Heart left ventricle (tissue), 16 donors: ENCODE measurements at regions not wholly inside any gene's neighbourhood (a gene's known extent, or its start where the extent isn't known, plus 50 kb on each side); places are given as distances from the start of the nearest gene placed in this dataset.

Experiments
- ATAC-seq, 4 donors: fragments of 200-7000 bp; cut with Tn5 transposase; one replicate each; pipeline ENCODE4 v1.9.1; 2020 to 2022; ENCODE audit warnings: moderate library complexity in 4 of 4, mild to moderate bottlenecking in 3 of 4, moderate number of reproducible peaks in 1 of 4
- DNase-seq, 5 donors: peaks; one replicate each; pipeline ENCODE4 v3.0.0-alpha.2; 2020
- H3K27ac ChIP-seq, 12 donors: fragments of 200-600 bp; sonication (generic) in 4 of 12; one replicate each; pipeline versions ENCODE4 v1.5.0 to v1.8.0; 2016 to 2022; ENCODE audit warnings: mild to moderate bottlenecking in 2 of 12
- H3K27me3 ChIP-seq, 9 donors: fragments of 200-600 bp; sonication (generic) in 2 of 9; one replicate each; pipeline versions ENCODE4 v1.5.1 to v1.8.0; 2016 to 2022; ENCODE audit warnings: mild to moderate bottlenecking in 3 of 9
- H3K36me3 ChIP-seq, 9 donors: fragments of 200-600 bp; sonication (generic) in 2 of 9; one replicate each; pipeline versions ENCODE4 v1.5.0 to v1.8.0; 2018 to 2022; ENCODE audit warnings: mild to moderate bottlenecking in 2 of 9
- H3K4me1 ChIP-seq, 12 donors: fragments of 200-600 bp; sonication (generic) in 4 of 12; one replicate each; pipeline versions ENCODE4 v1.5.0 to v1.8.0; 2016 to 2022; ENCODE audit warnings: mild to moderate bottlenecking in 3 of 12
- H3K4me3 ChIP-seq, 12 donors: fragments of 200-600 bp; sonication (generic) in 4 of 12; one replicate each; pipeline versions ENCODE4 v1.5.0 to v1.8.0; 2017 to 2022; ENCODE audit warnings: mild to moderate bottlenecking in 9 of 12, moderate library complexity in 4 of 12
- H3K9me3 ChIP-seq, 12 donors: fragments of 200-600 bp; sonication (generic) in 4 of 12; one replicate each; pipeline versions ENCODE4 v1.5.0 to v1.8.0; 2016 to 2022; ENCODE audit warnings: mild to moderate bottlenecking in 1 of 12
- POLR2A ChIP-seq, 2 donors: fragments of 450-650 bp; IDR thresholded peaks; one replicate each; pipeline ENCODE4 v1.6.1; 2017; ENCODE audit warnings: antibody characterized with exemption in 2 of 2, mild to moderate bottlenecking in 2 of 2, moderate library complexity in 2 of 2
- WGBS, 4 donors: extraction: QIAGEN DNeasy Blood & Tissue Kit in 2 of 4; methylation state at CpG; one replicate each; pipeline versions ENCODE4 v1.1.5 to v1.1.7; 2013 to 2018; 5-methylcytosine and 5-hydroxymethylcytosine counted together
- intact Hi-C, 10 donors: fragments of 100-400 bp; cut with DNase I; formaldehyde crosslinking; loops; one replicate each; pipeline versions ENCODE4 v1.11.1 to v1.14.2; 2022
- TF ChIP-seq, protein P1 (sequence below), 12 donors: fragments of 200-600 bp; sonication (generic) in 4 of 12; IDR thresholded peaks; one replicate each; pipeline versions ENCODE4 v1.5.0 to v1.8.0; 2018 to 2022; ENCODE audit warnings: antibody characterized with exemption in 12 of 12, mild to moderate bottlenecking in 5 of 12
- donor health status: ischemic (EF 13 %, LVEDD 7.1; RV severe dilation, severe dysfunction).
- donor health status: healthy with polysubstance abuse.
- donor health status: DM: no; HTN: yes; CAD: no.
- donor health status: DM: no; HTN: no; CAD: no.
- donor health status: ischemic (EF 25% LVEDD 6.9; RV normal size, moderate dysfunction).
- donor health status: ischemic (EF 25% LVEDD 5.7; RV mildly dilated, moderate dysfunction).
- donor health status: healthy.
- donor health status: DM: yes; HTN: yes; CAD: no.
- donor health status: ischemic (EF 35%, LVEDD 5.7; RV mildly dilated, moderate dysfunction).
- donor health status: nonischemic (EF 11% LVEDD 7.7; RV severe dilation, severe dysfunction).
- donor health status: DM: yes; HTN: yes; CAD: no.
- donor health status: PGD.
- donor health status: ischemic (EF 29% LVEDD 5.4; RV normal size, mild dysfunction).
- donor health status: nonischemic (EF 23%, LVEDD 6.1; RV moderate dilation, normal function).

DNA sequence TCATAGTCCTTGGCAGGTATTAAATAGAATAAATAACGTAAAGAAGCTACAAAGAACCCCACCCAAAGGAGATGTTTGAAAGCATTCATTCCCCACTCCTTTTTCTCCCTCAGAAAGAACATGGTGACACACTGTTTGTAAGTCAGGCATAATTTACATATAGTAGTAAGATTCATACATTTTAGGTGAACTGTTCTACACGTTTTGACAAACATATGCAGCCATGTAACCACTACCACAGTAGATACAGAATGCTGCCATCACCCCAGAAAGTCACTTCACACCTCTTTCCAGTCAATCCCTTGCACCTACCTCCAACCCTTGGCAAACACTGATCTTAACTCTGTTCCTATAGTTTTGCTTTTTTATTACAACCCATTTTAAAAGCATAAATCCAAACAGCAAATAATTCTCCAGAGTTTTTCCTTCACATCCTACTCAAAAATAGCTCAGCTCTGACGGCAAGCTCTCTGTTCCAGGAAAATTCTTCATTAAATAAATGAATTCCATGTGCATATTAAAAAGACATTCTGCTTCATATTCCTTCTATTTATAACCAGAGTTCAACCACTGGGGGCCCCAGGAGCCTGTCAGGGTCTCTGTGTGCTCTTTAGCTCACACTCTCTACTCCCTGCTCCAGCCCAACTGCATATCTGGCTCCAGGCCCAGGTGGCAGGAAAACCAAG, 258.8 kb downstream of the PLPP3 start:
- Histone ChIP-seq H3K27ac (peak overlapping the region in 2 of 12 donors; percentile 15 to 38), H3K27me3 (no peaks in the 10 kb centered on the region), H3K4me3 (peak overlapping the region in 1 of 12 donors; percentile 1), H3K36me3 (no peaks in the 10 kb centered on the region), H3K4me1 (peaks cover 0 to 17% (median 13%) of the 10 kb centered on the region in 12 donors), H3K9me3 (no peaks in the 10 kb centered on the region)
- no peak for TF ChIP-seq POLR2A (IDR thresholded peaks at IDR 0.05)
- TF ChIP-seq, protein P1, sequence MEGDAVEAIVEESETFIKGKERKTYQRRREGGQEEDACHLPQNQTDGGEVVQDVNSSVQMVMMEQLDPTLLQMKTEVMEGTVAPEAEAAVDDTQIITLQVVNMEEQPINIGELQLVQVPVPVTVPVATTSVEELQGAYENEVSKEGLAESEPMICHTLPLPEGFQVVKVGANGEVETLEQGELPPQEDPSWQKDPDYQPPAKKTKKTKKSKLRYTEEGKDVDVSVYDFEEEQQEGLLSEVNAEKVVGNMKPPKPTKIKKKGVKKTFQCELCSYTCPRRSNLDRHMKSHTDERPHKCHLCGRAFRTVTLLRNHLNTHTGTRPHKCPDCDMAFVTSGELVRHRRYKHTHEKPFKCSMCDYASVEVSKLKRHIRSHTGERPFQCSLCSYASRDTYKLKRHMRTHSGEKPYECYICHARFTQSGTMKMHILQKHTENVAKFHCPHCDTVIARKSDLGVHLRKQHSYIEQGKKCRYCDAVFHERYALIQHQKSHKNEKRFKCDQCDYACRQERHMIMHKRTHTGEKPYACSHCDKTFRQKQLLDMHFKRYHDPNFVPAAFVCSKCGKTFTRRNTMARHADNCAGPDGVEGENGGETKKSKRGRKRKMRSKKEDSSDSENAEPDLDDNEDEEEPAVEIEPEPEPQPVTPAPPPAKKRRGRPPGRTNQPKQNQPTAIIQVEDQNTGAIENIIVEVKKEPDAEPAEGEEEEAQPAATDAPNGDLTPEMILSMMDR (IDR thresholded peaks at IDR 0.05) = no peak
- 51 to 71% (median 60%) methylated on average over 3 of the region's 3 CpGs for WGBS, 4 donors
- DNase-seq = peak in 1 of 5 donors; percentile 31
- intact Hi-C loops = no loop called here
- peak in 2 of 4 donors; percentile 46 to 54 for ATAC-seq

DNA sequence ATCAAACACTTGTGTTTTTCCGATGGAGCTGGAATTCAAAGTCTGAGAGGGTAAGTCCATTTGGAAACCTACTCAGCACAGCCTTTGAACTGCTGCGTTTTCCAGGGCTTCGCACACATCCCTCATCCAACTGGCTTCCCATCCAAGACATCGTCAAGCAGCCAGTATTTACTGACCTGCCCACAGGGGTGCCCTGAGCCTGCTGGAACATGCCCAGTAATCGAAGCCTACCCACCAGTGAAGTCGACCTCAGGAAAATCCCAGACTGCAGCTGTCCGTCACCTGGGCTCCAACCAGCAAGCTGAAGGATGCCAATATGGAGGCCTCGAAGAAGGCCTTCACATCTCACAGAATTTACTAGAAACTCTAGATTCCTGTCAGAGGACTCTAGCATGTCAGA, 261.6 kb downstream of the PLPP3 start:
- DNase-seq (no peak), ATAC-seq (no peak)
- no peak for TF ChIP-seq POLR2A (IDR thresholded peaks at IDR 0.05)
- TF ChIP-seq, protein P1 (IDR thresholded peaks at IDR 0.05) = no peak
- intact Hi-C loops = no loop called here
- 90 to 98% (median 96%) methylated on average over 8 of the region's 8 CpGs for WGBS, 4 donors
- Histone ChIP-seq H3K27ac (no peak overlapping the region), H3K9me3 (peaks cover 0 to 12% (median 3%) of the 10 kb centered on the region in 12 donors), H3K27me3 (no peaks in the 10 kb centered on the region), H3K4me1 (peaks cover 0 to 17% (median 11%) of the 10 kb centered on the region in 12 donors), H3K36me3 (no peaks in the 10 kb centered on the region), H3K4me3 (no peak overlapping the region)

DNA sequence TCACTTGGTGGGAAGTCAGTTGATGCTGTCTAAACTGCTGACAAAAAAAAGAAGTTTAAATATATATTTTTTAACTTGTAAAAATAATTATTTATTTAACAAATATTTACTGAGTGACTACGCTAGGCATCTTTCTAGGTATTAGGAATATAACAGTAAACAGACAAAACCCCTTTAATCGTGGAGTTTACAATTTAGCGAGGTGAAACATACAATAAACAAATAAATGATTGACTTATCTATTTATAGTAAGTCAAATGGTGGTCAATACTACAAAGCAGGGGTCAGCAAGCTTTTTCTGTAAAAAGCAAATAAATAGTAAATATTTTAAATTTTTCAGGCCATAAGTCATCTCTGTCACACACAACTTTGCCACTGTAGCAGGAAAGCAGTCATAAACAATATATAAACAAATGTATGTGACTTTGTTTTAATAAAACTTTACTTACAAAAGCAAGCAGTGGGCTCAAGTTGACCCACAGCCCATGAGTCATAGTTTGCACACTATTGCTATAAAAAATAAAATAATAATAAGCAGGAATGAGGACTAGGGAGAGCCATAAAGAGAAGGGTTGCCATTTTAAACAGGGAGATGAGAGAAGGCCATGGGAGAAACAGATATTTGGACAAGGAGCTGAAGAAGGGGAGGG, 263.9 kb downstream of the PLPP3 start:
- ATAC-seq (no peak), DNase-seq (no peak)
- Histone ChIP-seq H3K4me1 (peaks cover 0 to 9% (median 2%) of the 10 kb centered on the region in 12 donors), H3K9me3 (peaks cover 0 to 12% (median 3%) of the 10 kb centered on the region in 12 donors), H3K27ac (no peak overlapping the region), H3K36me3 (no peaks in the 10 kb centered on the region), H3K27me3 (no peaks in the 10 kb centered on the region), H3K4me3 (no peak overlapping the region)
- intact Hi-C loops = no loop called here
- 82 to 98% (median 97%) methylated on average over 3 of the region's 3 CpGs for WGBS, 4 donors
- no peak for TF ChIP-seq POLR2A (IDR thresholded peaks at IDR 0.05)
- TF ChIP-seq, protein P1 (IDR thresholded peaks at IDR 0.05) = no peak

DNA sequence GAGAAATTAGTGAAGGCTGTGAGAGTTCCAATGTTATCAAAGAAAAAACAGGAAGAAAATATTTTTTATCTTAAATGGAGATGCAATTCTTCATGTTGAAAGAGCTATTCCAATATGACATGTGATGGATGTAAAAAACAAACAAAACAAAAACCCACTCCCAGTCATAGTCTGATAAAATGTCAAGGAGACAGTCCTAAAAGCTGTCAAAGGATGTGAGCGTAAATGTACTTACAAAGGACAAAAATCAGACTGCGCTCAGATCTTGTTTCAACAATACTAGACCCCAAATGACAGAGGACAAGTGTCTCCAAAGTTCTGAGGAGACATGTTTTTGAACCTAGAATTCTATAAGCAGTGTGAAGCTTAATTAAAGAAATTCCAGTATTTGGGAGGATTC, 265.8 kb downstream of the PLPP3 start:
- intact Hi-C loops = no loop called here
- no peak for DNase-seq
- peaks cover 0 to 12% (median 1%) of the 10 kb centered on the region in 12 donors for H3K4me1 ChIP-seq
- H3K27me3 ChIP-seq = no peaks in the 10 kb centered on the region
- H3K9me3 ChIP-seq = peaks cover 0 to 15% (median 3%) of the 10 kb centered on the region in 12 donors
- no peak for ATAC-seq
- 94 to 99% (median 97%) methylated on average over 2 of the region's 2 CpGs for WGBS, 4 donors
- no peaks in the 10 kb centered on the region for H3K36me3 ChIP-seq
- H3K4me3 ChIP-seq = no peak overlapping the region
- H3K27ac ChIP-seq = no peak overlapping the region
- TF ChIP-seq, protein P1 (IDR thresholded peaks at IDR 0.05) = no peak
- TF ChIP-seq POLR2A (IDR thresholded peaks at IDR 0.05) = no peak
